Heart left ventricle (tissue), 13 donors: ENCODE measurements at regions not wholly inside any gene's neighbourhood (a gene's known extent, or its start where the extent isn't known, plus 50 kb on each side); places are given as distances from the start of the nearest gene placed in this dataset.
"Not testable (repeated sequence)": the region's sequence is repeated elsewhere in the genome, so short reads cannot be mapped to it uniquely, and the experiment has no call there.

Experiments
- CTCF ChIP-seq, 12 donors: fragments of 200-600 bp; sonication (generic) in 4 of 12; IDR thresholded peaks; one replicate each; pipeline versions ENCODE4 v1.5.0 to v1.8.0; 2018 to 2022; ENCODE audit warnings: antibody characterized with exemption in 12 of 12, mild to moderate bottlenecking in 5 of 12
- POLR2A ChIP-seq, 2 donors: fragments of 450-650 bp; IDR thresholded peaks; one replicate each; pipeline ENCODE4 v1.6.1; 2017; ENCODE audit warnings: antibody characterized with exemption in 2 of 2, mild to moderate bottlenecking in 2 of 2, moderate library complexity in 2 of 2
- donor health status: ischemic (EF 13 %, LVEDD 7.1; RV severe dilation, severe dysfunction).
- donor health status: DM: no; HTN: yes; CAD: no.
- donor health status: DM: no; HTN: no; CAD: no.
- donor health status: ischemic (EF 25% LVEDD 6.9; RV normal size, moderate dysfunction).
- donor health status: ischemic (EF 25% LVEDD 5.7; RV mildly dilated, moderate dysfunction).
- donor health status: ischemic (EF 35%, LVEDD 5.7; RV mildly dilated, moderate dysfunction).
- donor health status: nonischemic (EF 11% LVEDD 7.7; RV severe dilation, severe dysfunction).
- donor health status: DM: yes; HTN: yes; CAD: no.
- donor health status: PGD.
- donor health status: ischemic (EF 29% LVEDD 5.4; RV normal size, mild dysfunction).
- donor health status: nonischemic (EF 23%, LVEDD 6.1; RV moderate dilation, normal function).

- TF ChIP-seq CTCF, POLR2A (IDR thresholded peaks at IDR 0.05): not testable (repeated sequence)
Measured at GRCh38 chr21:8231252-8231651, 2290.1 kb upstream of the TPTE start.
